ENCODE measurements at regions not wholly inside any gene's neighbourhood (a gene's known extent, or its start where the extent isn't known, plus 50 kb on each side); places are given as distances from the start of the nearest gene placed in this dataset.
"Not testable (repeated sequence)": the region's sequence is repeated elsewhere in the genome, so short reads cannot be mapped to it uniquely, and the experiment has no call there.

DNA sequence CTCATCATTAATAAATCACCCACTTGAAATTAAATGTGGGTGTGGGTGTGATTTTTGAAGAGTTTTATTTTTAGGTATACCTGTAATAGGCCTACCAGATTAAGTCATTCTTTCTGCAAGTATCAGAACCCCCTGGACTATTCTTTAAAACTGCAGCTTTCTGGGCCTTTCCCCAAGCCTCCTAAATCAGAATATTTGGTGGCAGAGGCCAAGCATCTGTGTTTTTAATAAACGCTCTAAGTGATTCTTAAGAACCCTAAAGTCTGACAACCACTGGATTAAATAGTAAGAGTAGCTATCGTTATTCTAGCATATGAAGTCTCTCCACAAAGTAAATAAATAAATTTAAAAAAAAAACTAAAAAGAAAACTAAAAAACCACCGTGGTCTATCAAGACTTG is 703.0 kb upstream of the NRP1 start:
- no peak overlapping the region for H3K27ac ChIP-seq (ENCODE audit: low read depth, low read length)
- H2AFZ ChIP-seq (ENCODE audit: low read length): no peak overlapping the region
- H3K4me3 ChIP-seq (ENCODE audit: insufficient read depth, low read length): no peak overlapping the region
- no peak overlapping the region for H3K4me2 ChIP-seq (ENCODE audit: insufficient read depth, low read length)
- TF ChIP-seq, protein P1, sequence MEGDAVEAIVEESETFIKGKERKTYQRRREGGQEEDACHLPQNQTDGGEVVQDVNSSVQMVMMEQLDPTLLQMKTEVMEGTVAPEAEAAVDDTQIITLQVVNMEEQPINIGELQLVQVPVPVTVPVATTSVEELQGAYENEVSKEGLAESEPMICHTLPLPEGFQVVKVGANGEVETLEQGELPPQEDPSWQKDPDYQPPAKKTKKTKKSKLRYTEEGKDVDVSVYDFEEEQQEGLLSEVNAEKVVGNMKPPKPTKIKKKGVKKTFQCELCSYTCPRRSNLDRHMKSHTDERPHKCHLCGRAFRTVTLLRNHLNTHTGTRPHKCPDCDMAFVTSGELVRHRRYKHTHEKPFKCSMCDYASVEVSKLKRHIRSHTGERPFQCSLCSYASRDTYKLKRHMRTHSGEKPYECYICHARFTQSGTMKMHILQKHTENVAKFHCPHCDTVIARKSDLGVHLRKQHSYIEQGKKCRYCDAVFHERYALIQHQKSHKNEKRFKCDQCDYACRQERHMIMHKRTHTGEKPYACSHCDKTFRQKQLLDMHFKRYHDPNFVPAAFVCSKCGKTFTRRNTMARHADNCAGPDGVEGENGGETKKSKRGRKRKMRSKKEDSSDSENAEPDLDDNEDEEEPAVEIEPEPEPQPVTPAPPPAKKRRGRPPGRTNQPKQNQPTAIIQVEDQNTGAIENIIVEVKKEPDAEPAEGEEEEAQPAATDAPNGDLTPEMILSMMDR (IDR thresholded peaks at IDR 0.05; ENCODE audit: extremely low read depth, low read depth, low read length): no peak
- no peaks in the 10 kb centered on the region for H3K4me1 ChIP-seq (ENCODE audit: insufficient read depth, low read length)
- no peaks in the 10 kb centered on the region for H3K79me2 ChIP-seq (ENCODE audit: insufficient read depth, low read length)
- no peak for DNase-seq (ENCODE audit: insufficient read length, low spot score, missing footprints)
- H3K27me3 ChIP-seq (ENCODE audit: insufficient read depth, low read length): no peaks in the 10 kb centered on the region
- H4K20me1 ChIP-seq (ENCODE audit: insufficient read depth, low read length): no peaks in the 10 kb centered on the region
- no peaks in the 10 kb centered on the region for H3K9me3 ChIP-seq (ENCODE audit: low read depth, low read length)
- no peaks in the 10 kb centered on the region for H3K36me3 ChIP-seq (ENCODE audit: insufficient read depth, low read length)

DNA sequence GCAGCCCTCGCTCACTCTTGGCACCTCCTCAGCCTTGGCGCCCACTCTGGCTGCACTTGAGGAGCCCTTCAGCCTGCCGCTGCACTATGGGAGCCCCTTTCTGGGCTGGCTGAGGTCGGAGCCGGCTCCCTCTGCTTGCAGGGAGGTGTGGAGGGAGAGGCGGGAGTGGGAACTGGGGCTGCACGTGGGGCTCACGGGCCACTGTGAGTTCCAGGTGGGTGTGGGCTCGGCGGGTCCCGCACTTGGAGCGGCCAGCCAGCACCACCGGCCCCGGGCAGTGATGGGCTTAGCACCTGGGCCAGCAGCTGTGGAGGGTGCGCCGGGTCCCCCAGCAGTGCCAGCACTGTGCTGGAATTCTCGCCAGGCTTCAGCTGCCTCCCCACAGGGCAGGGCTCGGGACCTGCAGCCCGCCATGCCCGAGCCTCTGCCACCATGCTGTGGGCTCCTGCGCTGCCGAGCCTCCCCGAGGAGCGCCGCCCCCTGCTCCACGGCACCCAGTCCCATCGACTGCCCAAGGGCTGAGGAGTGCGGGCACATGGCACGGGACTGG is 700.8 kb upstream of the NRP1 start:
- H3K27ac ChIP-seq (ENCODE audit: low read depth, low read length); H4K20me1 ChIP-seq (ENCODE audit: insufficient read depth, low read length); H3K4me1 ChIP-seq (ENCODE audit: insufficient read depth, low read length); DNase-seq (ENCODE audit: insufficient read length, low spot score, missing footprints); H2AFZ ChIP-seq (ENCODE audit: low read length); H3K9me3 ChIP-seq (ENCODE audit: low read depth, low read length); H3K4me2 ChIP-seq (ENCODE audit: insufficient read depth, low read length); H3K36me3 ChIP-seq (ENCODE audit: insufficient read depth, low read length); H3K79me2 ChIP-seq (ENCODE audit: insufficient read depth, low read length); H3K27me3 ChIP-seq (ENCODE audit: insufficient read depth, low read length); H3K4me3 ChIP-seq (ENCODE audit: insufficient read depth, low read length): not testable (repeated sequence)

DNA sequence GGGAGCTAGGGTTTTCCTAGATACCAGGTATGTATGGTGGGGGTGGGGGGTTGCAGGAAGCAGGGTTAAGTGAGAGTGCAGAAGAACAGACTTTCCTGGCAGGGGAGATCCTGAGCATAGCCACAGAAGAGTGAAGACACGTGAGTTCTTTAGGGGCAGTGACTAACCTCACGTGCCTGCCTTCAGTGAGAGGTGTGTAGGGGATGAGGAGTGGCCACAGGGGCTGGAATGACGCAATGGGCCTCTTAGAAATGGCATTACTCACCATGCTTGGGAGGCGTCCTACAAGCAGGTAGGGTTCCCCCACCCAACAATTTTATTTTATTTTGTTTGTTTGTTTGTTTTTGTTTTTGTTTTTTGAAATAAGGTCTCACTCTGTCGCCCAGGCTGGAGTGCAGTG is 698.6 kb upstream of the NRP1 start:
- no peaks in the 10 kb centered on the region for H3K36me3 ChIP-seq (ENCODE audit: insufficient read depth, low read length)
- no peaks in the 10 kb centered on the region for H4K20me1 ChIP-seq (ENCODE audit: insufficient read depth, low read length)
- TF ChIP-seq, protein P1 (IDR thresholded peaks at IDR 0.05; ENCODE audit: extremely low read depth, low read depth, low read length): no peak
- H3K27me3 ChIP-seq (ENCODE audit: insufficient read depth, low read length): no peaks in the 10 kb centered on the region
- no peak overlapping the region for H3K27ac ChIP-seq (ENCODE audit: low read depth, low read length)
- H3K4me3 ChIP-seq (ENCODE audit: insufficient read depth, low read length): no peak overlapping the region
- no peaks in the 10 kb centered on the region for H3K4me1 ChIP-seq (ENCODE audit: insufficient read depth, low read length)
- no peaks in the 10 kb centered on the region for H3K9me3 ChIP-seq (ENCODE audit: low read depth, low read length)
- H3K79me2 ChIP-seq (ENCODE audit: insufficient read depth, low read length): no peaks in the 10 kb centered on the region
- H3K4me2 ChIP-seq (ENCODE audit: insufficient read depth, low read length): no peak overlapping the region
- no peak overlapping the region for H2AFZ ChIP-seq (ENCODE audit: low read length)
- no peak for DNase-seq (ENCODE audit: insufficient read length, low spot score, missing footprints)

DNA sequence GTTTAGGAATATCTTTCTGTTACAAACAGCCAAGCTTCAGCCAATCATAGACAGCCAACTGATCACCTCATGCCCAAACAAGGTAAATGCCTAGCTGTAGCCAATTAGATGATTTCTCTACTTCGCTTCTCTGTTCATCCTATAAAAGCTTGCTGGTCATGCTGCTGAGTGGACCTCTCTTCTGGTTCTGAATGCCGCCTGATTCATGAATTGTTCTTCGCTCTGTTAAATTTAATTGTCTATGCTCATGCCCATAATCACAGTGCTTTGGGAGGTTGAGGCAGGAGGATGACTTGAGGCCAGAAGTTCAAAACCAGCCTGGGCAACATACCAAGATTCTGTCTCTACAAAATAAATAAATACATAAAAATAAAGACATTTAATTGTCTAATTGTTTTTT is 698.1 kb upstream of the NRP1 start:
- Histone ChIP-seq H3K4me1 (ENCODE audit: insufficient read depth, low read length) (no peaks in the 10 kb centered on the region), H3K27me3 (ENCODE audit: insufficient read depth, low read length) (no peaks in the 10 kb centered on the region), H3K36me3 (ENCODE audit: insufficient read depth, low read length) (no peaks in the 10 kb centered on the region), H3K4me2 (ENCODE audit: insufficient read depth, low read length) (no peak overlapping the region), H3K9me3 (ENCODE audit: low read depth, low read length) (no peaks in the 10 kb centered on the region), H4K20me1 (ENCODE audit: insufficient read depth, low read length) (no peaks in the 10 kb centered on the region), H2AFZ (ENCODE audit: low read length) (no peak overlapping the region), H3K4me3 (ENCODE audit: insufficient read depth, low read length) (no peak overlapping the region), H3K27ac (ENCODE audit: low read depth, low read length) (no peak overlapping the region), H3K79me2 (ENCODE audit: insufficient read depth, low read length) (no peaks in the 10 kb centered on the region)
- no peak for DNase-seq (ENCODE audit: insufficient read length, low spot score, missing footprints)
- TF ChIP-seq, protein P1 (IDR thresholded peaks at IDR 0.05; ENCODE audit: extremely low read depth, low read depth, low read length): no peak

Measured in osteoblast (primary cell).